HG03135 (cell line): ENCODE measurements at regions not wholly inside any gene's neighbourhood (a gene's known extent, or its start where the extent isn't known, plus 50 kb on each side); places are given as distances from the start of the nearest gene placed in this dataset.
"Not testable (repeated sequence)": the region's sequence is repeated elsewhere in the genome, so short reads cannot be mapped to it uniquely, and the experiment has no call there.

Experiments used
- ATAC-seq: cut with Tn5 transposase; IDR thresholded peaks from one replicate; pipeline ENCODE4 v1.9.1; 2021; ENCODE audit warnings: mild to moderate bottlenecking, moderate library complexity; ENCODE audit not compliant: unreplicated experiment

- ATAC-seq, result no peak
Observed at GRCh38 chr10:81386817-81387216, 488.2 kb upstream of the NRG3 start.

GRCh38 chr10:81403451-81403850 is 471.5 kb upstream of the NRG3 start:
- no peak for ATAC-seq

DNA sequence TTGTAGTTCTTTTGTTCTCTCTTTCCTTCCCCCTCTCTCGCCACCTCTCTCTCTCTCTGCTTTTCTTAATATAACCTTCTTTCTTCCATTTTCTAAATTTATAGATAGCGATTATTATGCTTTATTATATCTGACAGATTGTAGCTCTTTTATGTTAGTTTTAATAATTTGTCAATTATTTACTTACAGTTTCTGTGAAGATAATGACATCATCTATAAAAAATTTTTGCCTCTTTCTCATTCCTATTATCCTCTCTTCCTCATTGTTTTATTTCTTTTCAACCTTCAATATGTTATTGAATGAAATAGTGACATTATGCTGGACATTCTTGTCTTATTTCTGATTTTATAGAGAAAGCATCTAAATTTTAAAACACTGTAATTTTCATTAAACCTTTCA is 469.6 kb upstream of the NRG3 start:
- no peak for ATAC-seq

GRCh38 chr10:81414038-81414437 is 461.0 kb upstream of the NRG3 start:
- no peak for ATAC-seq

DNA sequence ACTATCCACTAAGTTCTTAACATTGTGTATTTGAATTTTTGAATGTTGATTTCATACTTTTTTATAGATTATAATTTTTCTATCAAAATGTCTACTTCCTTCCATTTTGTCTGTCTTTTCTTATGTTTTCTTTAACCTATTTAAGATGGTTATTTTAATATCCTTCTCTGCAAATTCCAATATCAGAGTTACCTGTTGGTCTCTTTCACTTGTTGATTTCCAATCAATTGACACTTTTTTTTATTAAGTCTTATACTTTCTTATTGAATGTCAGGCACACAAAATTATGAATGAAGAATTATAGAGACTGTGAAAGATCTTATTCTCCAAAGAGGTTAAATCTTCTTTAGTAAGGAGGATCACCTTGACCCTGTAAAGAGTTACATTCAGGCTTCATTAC is 448.3 kb upstream of the NRG3 start:
- ATAC-seq, result no peak

DNA sequence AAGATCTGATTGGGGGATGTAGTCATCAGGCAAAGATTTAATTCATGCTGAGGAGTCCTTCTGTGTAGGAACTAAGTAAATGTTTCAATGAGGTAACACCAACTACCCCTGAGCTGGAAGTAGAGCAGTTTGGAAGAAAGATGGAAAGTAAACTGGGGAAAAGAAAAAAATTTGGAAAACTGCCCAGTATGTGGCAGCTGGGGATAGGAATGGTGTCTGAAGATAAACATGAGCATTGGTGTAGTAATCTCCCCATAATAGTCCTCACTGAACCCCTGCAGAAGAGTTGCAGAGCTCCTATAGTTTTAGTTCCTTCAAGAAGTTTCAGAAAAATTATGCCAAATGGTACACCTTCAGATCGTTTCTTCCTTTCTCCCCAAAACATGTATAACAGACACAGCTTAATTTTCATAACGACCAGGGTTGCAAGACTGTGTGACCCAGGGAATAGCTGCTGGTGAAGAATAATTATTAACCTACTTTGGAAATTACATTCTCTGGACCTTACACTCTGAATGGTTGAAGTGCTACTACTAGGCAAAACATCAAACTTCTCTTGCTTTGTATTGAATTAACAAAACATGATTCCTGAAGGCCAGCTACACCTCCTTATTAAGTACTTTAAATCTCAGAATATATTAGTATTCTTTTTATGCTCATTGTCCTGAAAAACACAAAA is 446.4 kb upstream of the NRG3 start:
- ATAC-seq, result no peak

DNA sequence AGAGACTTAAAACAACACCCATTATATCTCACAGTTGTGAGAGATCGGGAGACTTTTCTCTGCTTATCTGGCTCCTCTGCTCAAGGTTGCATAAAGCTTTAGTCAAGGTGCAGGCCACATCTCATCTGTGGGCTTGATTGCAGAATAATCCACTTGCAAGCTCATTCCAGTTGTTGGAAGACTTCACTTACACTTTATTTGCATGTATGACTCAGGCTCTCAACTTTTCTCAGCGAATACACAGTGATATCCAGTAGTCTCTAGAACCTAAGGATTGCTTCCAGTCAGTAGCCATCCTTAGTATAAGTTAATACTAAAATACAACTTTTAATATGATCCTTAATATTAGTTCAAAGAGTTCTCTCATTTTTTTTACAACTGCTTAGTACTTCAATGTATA is 435.5 kb upstream of the NRG3 start:
- no peak for ATAC-seq

DNA sequence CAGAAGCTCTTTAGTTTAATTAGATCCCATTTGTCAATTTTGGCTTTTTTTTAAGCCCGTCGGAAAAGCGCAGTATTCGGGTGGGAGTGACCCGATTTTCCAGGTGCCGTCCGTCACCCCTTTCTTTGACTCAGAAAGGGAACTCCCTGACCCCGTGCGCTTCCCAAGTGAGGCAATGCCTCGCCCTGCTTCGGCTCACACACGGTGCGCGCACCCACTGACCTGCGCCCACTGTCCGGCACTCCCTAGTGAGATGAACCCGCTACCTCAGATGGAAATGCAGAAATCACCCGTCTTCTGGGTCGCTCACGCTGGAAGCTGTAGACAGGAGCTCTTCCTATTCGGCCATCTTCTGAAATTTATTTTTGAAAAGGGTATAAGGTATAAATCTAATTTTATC is 433.4 kb upstream of the NRG3 start:
- not testable (repeated sequence) for ATAC-seq

GRCh38 chr10:81444242-81444929 is 430.6 kb upstream of the NRG3 start:
- no peak for ATAC-seq

- no peak for ATAC-seq
Observed at GRCh38 chr10:81450651-81451050, 424.3 kb upstream of the NRG3 start.

DNA sequence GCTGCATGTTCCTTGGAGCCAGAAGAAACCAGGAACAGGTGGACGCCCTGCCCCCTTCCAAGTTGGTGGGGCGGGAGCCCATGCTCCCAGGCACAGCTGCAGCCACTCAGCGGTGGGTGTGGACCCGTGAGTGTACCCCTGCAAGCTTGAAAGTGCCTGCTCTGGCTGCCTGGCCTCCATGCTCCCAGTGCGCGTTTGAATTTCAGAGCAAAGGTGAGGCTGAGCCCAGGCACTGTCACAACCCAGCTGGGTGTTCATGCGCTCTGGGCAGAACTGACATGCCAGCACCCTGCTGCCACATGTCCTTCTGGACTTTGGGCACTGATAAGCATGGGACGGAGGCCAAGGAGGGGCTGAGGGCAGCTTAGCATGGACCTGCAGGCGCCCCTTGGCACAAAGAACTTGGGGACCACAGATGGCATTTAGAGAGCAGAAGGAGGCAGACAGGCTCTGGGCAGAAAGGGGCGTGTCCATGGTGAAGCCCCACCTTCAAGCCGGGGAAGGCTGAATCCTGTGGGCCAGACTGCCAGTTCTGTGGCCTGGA is 402.0 kb upstream of the NRG3 start:
- no peak for ATAC-seq

- no peak for ATAC-seq
Observed at GRCh38 chr10:81473755-81474154, 401.2 kb upstream of the NRG3 start.

GRCh38 chr10:81479316-81479715 is 395.7 kb upstream of the NRG3 start:
- no peak for ATAC-seq

- no peak for ATAC-seq
Observed at GRCh38 chr10:81496626-81497025, 378.4 kb upstream of the NRG3 start.

GRCh38 chr10:81498011-81498551 is 376.9 kb upstream of the NRG3 start:
- no peak for ATAC-seq

DNA sequence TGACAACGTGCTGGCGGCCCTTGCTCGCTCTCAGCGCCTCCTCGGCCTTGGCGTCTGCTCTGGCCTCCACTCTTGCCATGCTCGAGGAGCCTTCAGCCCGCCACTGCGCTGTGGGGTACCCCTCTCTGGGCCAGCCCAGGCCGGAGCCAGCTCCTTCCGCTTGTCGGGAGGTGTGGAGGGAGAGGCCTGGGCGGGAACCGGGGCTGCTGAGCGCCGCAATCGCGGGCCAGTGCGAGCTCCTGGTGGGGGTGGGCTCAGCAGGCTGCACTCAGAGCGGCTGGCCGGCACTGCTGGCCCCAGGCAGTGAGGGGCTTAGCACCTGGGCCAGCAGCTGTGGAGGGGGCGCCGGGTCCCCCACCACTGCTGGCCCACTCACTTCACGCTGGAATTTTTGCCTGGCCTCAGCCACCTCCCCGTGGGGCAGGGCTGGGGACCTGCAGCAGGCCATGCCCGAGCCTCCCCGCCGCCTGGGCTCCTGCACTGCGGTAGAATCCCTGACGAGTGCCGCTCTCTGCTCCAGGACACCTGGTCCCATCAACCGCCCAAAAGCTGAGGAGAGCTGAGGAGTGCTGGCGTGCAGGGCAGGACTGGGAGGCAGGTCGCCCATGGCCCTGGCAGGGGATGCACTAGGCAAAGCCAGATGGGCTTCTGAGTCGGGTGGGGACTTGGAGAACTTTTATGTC is 372.2 kb upstream of the NRG3 start:
- ATAC-seq, result no peak

DNA sequence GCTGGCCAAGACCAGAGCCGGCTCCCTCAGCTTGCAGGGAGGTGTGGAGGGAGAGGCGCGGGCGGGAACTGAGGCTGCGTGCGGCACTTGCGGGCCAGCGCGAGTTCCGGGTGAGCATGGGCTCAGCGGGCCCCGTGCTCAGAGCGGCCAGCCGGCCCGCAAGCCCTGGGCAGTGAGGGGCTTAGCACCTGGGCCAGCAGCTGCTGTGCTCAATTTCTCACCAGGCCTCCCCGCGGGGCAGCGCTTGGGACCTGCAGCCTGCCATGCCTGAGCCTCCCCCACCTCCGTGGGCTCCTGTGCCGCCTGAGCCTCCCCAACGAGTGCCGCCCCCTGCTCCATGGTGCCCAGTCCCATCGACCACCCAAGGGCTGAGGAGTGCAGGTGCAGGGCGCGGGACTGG is 369.2 kb upstream of the NRG3 start:
- not testable (repeated sequence) for ATAC-seq

DNA sequence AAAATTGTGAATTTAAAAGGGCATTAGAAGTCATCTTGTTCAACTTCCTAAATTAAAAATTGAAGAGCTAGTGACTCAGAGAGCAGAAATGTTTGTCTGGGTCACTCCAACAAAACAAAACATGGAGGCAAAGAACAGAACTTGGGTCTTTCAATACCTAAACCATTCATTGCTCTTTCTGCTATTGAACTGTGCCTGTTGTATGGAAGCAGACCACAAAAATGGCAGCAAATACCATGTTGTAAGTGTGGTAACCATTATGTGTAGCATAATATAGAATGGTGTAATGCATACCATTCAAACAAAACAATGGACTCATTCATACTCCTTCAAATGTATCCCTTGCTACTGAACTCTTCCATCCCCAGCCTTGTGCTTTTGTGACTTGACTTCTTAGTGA is 360.2 kb upstream of the NRG3 start:
- ATAC-seq, result no peak

DNA sequence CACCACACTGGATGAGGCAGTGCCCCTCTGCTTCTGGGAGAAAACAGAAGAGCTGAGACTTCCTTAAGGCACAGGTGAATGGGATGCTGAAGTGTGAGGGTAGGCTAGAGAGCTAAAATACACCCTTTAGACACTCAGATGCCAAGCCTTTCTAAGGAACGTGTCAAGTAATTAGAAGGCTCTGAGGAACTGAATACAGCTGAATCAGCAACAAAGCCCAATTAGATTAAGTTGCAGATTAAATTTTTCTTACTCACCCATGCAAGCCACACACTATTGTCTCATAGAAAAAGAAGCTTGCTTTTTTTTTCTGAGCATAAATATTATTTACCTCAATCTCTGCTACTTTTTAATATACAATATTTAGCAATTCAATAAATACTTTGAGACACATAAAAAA is 354.3 kb upstream of the NRG3 start:
- no peak for ATAC-seq

GRCh38 chr10:81524467-81524866 is 350.5 kb upstream of the NRG3 start:
- ATAC-seq, result no peak

DNA sequence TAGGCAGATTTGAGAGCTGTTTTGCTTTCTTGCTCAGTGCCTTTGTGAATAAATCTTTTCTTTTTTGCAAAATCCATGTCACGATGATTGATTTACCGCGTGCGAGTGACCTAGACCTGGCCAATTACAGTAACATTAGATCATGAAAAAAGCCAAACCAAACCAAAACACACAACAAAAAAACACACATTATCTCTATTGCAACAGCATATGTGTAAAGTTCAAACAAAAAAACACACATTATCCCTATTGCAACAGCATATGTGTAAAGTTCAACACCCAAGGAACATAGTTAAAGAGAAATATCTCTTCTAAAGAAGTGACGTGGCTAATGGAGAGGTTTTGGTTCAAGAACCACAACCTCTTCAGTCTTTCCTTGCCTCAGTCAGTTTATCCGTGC is 342.6 kb upstream of the NRG3 start:
- ATAC-seq, result no peak

- ATAC-seq, result no peak
Observed at GRCh38 chr10:81534991-81535390, 340.0 kb upstream of the NRG3 start.
